HEK293T (cell line): ENCODE measurements at regions not wholly inside any gene's neighbourhood (a gene's known extent, or its start where the extent isn't known, plus 50 kb on each side); places are given as distances from the start of the nearest gene placed in this dataset.

Source experiments
- CTCF ChIA-PET: fragments of 350-600 bp; formaldehyde crosslinking; extraction: SDS; loops from one replicate; lab custom pipeline; 2021; ENCODE audit warnings: antibody characterized with exemption, inconsistent platforms; lab: Yijun Ruan, JAX
- POLR2A ChIA-PET: fragments of 350-600 bp; formaldehyde crosslinking; extraction: SDS; loops from one replicate; lab custom pipeline; 2020; ENCODE audit warnings: antibody characterized with exemption, inconsistent platforms; lab: Yijun Ruan, JAX
- DNase-seq: peaks from one replicate; pipeline ENCODE4 v3.0.0; 2012; ENCODE audit warnings: mixed read lengths; ENCODE audit errors: extremely low spot score
- ARNT ChIP-seq: fragments of 450-650 bp; IDR thresholded peaks from 2 replicates; pipeline ENCODE4 v1.6.1; 2017; ENCODE audit warnings: mild to moderate bottlenecking
- BHLHE40 ChIP-seq: fragments of 450-650 bp; IDR thresholded peaks from 2 replicates; pipeline ENCODE4 v1.6.1; 2016; ENCODE audit warnings: mild to moderate bottlenecking, moderate library complexity, borderline replicate concordance
- CTBP1 ChIP-seq: fragments of 450-650 bp; IDR thresholded peaks from 2 replicates; pipeline ENCODE4 v1.6.1; 2016; ENCODE audit warnings: borderline replicate concordance
- ELF4 ChIP-seq: fragments of 450-650 bp; IDR thresholded peaks from 2 replicates; pipeline ENCODE4 v1.6.1; 2017; ENCODE audit warnings: antibody characterized with exemption
- FOXA1 ChIP-seq: fragments of 450-650 bp; IDR thresholded peaks from 2 replicates; pipeline ENCODE4 v1.6.1; 2016; ENCODE audit warnings: mild to moderate bottlenecking
- FOXK2 ChIP-seq: fragments of 450-650 bp; IDR thresholded peaks from 2 replicates; pipeline ENCODE4 v1.6.1; 2016; ENCODE audit warnings: mild to moderate bottlenecking
- FOXM1 ChIP-seq: fragments of 450-650 bp; IDR thresholded peaks from 2 replicates; pipeline ENCODE4 v1.6.1; 2017; ENCODE audit warnings: mild to moderate bottlenecking, borderline replicate concordance
- HDGF ChIP-seq: fragments of 450-650 bp; IDR thresholded peaks from 2 replicates; pipeline ENCODE4 v1.6.1; 2017; ENCODE audit warnings: antibody characterized with exemption, borderline replicate concordance
- L3MBTL2 ChIP-seq: fragments of 450-650 bp; conservative IDR thresholded peaks from 2 replicates; pipeline ENCODE4 v1.6.1; 2016; ENCODE audit warnings: mild to moderate bottlenecking
- LEF1 ChIP-seq: fragments of 450-650 bp; IDR thresholded peaks from 2 replicates; pipeline ENCODE4 v1.6.1; 2017; ENCODE audit warnings: mild to moderate bottlenecking, borderline replicate concordance
- NFRKB ChIP-seq: fragments of 450-650 bp; IDR thresholded peaks from 2 replicates; pipeline ENCODE4 v1.6.1; 2016; ENCODE audit warnings: mild to moderate bottlenecking, moderate library complexity
- PKNOX1 ChIP-seq: fragments of 450-650 bp; IDR thresholded peaks from 2 replicates; pipeline ENCODE4 v1.6.1; 2016
- SP1 ChIP-seq: fragments of 450-650 bp; IDR thresholded peaks from 2 replicates; pipeline ENCODE4 v1.6.1; 2017
- SUZ12 ChIP-seq: fragments of 450-650 bp; IDR thresholded peaks from 2 replicates; pipeline ENCODE4 v1.6.1; 2016; ENCODE audit warnings: mild to moderate bottlenecking
- TARDBP ChIP-seq: fragments of 450-650 bp; IDR thresholded peaks from 2 replicates; pipeline ENCODE4 v1.6.1; 2016
- ZNF384 ChIP-seq: fragments of 450-650 bp; IDR thresholded peaks from 2 replicates; pipeline ENCODE4 v1.6.1; 2016

- DNase-seq, result no peak
- no peak for TF ChIP-seq L3MBTL2
- no peak for TF ChIP-seq BHLHE40
- TF ChIP-seq TARDBP, result no peak
- TF ChIP-seq ELF4, result no peak
- no peak for TF ChIP-seq CTBP1
- no peak for TF ChIP-seq SP1
- TF ChIP-seq ZNF384, result no peak
- TF ChIP-seq SUZ12, result no peak
- no peak for TF ChIP-seq FOXA1
- TF ChIP-seq NFRKB, result no peak
- TF ChIP-seq HDGF, result no peak
- no peak for TF ChIP-seq PKNOX1
- no peak for TF ChIP-seq ARNT
- no peak for TF ChIP-seq LEF1
- TF ChIP-seq FOXK2, result no peak
- no peak for TF ChIP-seq FOXM1
- ChIA-PET POLR2A (no interaction called here), CTCF (no interaction called here)
These were observed 64.5 kb upstream of the MYL10 start for GRCh38 chr7:101693498-101694091.

- CTCF ChIA-PET, result no interaction called here
- TF ChIP-seq ELF4, result no peak
- no peak for TF ChIP-seq HDGF
- no peak for TF ChIP-seq BHLHE40
- TF ChIP-seq SP1, result no peak
- TF ChIP-seq FOXM1, result no peak
- no peak for TF ChIP-seq CTBP1
- no peak for TF ChIP-seq ARNT
- no peak for TF ChIP-seq SUZ12
- no peak for TF ChIP-seq ZNF384
- no peak for TF ChIP-seq NFRKB
- TF ChIP-seq LEF1, result no peak
- TF ChIP-seq TARDBP, result no peak
- no peak for TF ChIP-seq FOXA1
- no peak for TF ChIP-seq FOXK2
- TF ChIP-seq L3MBTL2, result no peak
- POLR2A ChIA-PET, result no interaction called here
- no peak for DNase-seq
These were observed 69.9 kb upstream of the MYL10 start for GRCh38 chr7:101698964-101699363.

- ChIA-PET CTCF (no interaction called here), POLR2A (no interaction called here)
- TF ChIP-seq ZNF384 (no peak), FOXM1 (no peak), BHLHE40 (no peak), SUZ12 (no peak), FOXA1 (no peak), SP1 (no peak), L3MBTL2 (no peak), PKNOX1 (no peak)
- no peak for DNase-seq
These were observed 70.3 kb upstream of the MYL10 start for GRCh38 chr7:101699399-101699798.

- TF ChIP-seq PKNOX1 (no peak), HDGF (no peak), SP1 (no peak), L3MBTL2 (no peak), ZNF384 (no peak), FOXK2 (no peak), LEF1 (no peak)
- ChIA-PET CTCF (no interaction called here), POLR2A (no interaction called here)
- no peak for DNase-seq
These were observed 71.1 kb upstream of the MYL10 start for GRCh38 chr7:101699881-101700823.

DNA sequence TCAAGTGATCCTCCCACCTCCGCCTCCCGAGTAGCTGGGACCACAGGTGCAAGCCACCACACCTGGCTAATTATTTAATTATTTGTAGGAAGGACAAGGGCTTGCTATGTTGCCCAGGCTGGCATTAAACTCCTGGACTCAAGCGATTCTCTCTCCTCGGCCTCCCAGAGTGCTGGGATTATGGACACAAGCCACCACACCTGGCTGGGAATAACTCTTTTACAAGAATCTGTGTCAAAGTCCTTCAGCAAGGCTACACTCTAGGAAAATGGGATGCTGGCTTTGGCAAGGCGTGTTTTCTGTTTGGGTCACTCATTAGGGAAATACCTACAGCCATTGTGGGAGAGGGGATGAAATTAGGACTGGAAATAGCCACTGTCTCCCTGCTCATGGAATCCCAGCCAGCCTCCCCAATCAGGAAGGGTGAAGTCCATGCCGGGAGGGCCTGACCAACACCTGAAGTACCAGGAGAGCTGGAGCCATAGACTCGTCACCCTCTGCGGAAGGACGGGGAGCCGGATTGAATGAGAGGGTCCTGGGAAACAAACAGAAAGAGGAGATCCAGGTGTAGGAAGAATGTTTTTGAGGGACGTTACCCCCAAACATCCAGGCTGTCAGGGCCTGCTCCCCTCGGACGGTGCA, 72.2 kb upstream of the MYL10 start:
- POLR2A ChIA-PET, result no interaction called here
- CTCF ChIA-PET, result no interaction called here
- no peak for DNase-seq
- TF ChIP-seq ELF4 (no peak), PKNOX1 (no peak), ARNT (no peak), FOXK2 (no peak)
